ENCODE measurements at regions not wholly inside any gene's neighbourhood (a gene's known extent, or its start where the extent isn't known, plus 50 kb on each side); places are given as distances from the start of the nearest gene placed in this dataset.

DNA sequence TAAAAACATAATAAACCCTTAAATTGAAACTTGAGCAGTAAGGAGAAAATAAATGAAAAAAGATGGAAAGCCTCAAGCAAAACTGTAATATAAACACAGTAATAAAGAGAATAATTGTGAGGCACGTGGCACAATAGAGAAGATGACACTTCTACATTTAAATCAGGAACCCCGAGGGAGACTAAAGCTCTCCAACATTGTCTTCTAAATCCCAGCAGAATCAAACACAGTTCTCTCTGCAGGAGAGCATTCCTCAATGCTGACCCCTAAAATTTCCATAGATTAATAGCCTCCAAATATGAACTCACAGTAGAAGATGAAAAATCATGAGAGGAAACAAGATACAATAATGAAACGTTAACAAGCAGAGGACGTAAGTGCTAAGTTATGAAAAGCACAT lies 721.2 kb upstream of the COX7C start:
- Histone ChIP-seq H3K27me3 (ENCODE audit: control insufficient read depth, insufficient read depth, low read length) (no peaks in the 10 kb centered on the region), H3K4me3 (ENCODE audit: low read depth, low read length) (no peak overlapping the region), H3K36me3 (ENCODE audit: control insufficient read depth, insufficient read depth, low read length) (no peaks in the 10 kb centered on the region)
- TF ChIP-seq, protein P1, sequence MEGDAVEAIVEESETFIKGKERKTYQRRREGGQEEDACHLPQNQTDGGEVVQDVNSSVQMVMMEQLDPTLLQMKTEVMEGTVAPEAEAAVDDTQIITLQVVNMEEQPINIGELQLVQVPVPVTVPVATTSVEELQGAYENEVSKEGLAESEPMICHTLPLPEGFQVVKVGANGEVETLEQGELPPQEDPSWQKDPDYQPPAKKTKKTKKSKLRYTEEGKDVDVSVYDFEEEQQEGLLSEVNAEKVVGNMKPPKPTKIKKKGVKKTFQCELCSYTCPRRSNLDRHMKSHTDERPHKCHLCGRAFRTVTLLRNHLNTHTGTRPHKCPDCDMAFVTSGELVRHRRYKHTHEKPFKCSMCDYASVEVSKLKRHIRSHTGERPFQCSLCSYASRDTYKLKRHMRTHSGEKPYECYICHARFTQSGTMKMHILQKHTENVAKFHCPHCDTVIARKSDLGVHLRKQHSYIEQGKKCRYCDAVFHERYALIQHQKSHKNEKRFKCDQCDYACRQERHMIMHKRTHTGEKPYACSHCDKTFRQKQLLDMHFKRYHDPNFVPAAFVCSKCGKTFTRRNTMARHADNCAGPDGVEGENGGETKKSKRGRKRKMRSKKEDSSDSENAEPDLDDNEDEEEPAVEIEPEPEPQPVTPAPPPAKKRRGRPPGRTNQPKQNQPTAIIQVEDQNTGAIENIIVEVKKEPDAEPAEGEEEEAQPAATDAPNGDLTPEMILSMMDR (IDR thresholded peaks at IDR 0.05; ENCODE audit: insufficient read depth, low read length, severe bottlenecking): no peak
- DNase-seq (ENCODE audit: low read depth) (no peak), FAIRE-seq (no peak)

DNA sequence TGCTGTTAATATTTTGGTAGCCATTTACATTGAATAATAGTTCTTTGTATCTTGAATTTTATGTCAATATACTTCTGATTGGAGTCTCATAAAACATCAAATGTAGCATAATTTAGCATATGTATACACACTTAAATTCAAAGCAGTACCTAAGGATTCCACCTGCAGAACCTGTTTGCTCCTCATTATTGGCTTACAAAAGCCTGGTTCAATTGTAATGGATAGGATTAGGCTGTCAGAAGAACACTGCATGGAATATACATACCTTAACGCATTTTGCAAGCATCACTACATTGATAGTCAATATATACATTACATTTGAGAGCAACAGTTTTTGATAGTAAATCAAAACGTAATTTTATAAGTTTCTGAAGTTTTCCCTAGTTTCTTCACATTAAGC lies 711.3 kb upstream of the COX7C start:
- Histone ChIP-seq H3K4me3 (ENCODE audit: low read depth, low read length) (no peak overlapping the region), H3K36me3 (ENCODE audit: control insufficient read depth, insufficient read depth, low read length) (no peaks in the 10 kb centered on the region), H3K27me3 (ENCODE audit: control insufficient read depth, insufficient read depth, low read length) (no peaks in the 10 kb centered on the region)
- TF ChIP-seq, protein P1 (IDR thresholded peaks at IDR 0.05; ENCODE audit: insufficient read depth, low read length, severe bottlenecking): no peak
- FAIRE-seq: no peak
- no peak for DNase-seq (ENCODE audit: low read depth)

DNA sequence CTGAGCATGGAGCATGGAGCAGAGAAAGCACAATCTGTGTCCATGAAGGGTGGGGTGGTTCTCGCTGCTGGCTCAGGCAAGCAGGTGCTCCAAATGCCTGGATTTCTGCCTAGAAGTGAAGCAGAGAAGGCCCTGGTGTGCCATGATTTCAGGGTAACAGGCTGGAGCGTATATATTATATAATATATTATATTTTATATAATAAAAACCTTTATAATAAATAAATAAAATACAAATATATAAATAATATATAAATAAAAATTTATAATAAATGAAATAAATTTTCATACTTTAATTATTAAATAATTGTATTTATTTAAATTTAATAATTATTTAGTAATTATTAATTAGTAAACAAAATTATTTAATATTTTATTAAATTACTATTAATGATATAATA lies 707.4 kb upstream of the COX7C start:
- no peak overlapping the region for H3K4me3 ChIP-seq (ENCODE audit: low read depth, low read length)
- no peaks in the 10 kb centered on the region for H3K36me3 ChIP-seq (ENCODE audit: control insufficient read depth, insufficient read depth, low read length)
- DNase-seq (ENCODE audit: low read depth) (no peak), FAIRE-seq (no peak)
- TF ChIP-seq, protein P1 (IDR thresholded peaks at IDR 0.05; ENCODE audit: insufficient read depth, low read length, severe bottlenecking): no peak
- H3K27me3 ChIP-seq (ENCODE audit: control insufficient read depth, insufficient read depth, low read length): no peaks in the 10 kb centered on the region

DNA sequence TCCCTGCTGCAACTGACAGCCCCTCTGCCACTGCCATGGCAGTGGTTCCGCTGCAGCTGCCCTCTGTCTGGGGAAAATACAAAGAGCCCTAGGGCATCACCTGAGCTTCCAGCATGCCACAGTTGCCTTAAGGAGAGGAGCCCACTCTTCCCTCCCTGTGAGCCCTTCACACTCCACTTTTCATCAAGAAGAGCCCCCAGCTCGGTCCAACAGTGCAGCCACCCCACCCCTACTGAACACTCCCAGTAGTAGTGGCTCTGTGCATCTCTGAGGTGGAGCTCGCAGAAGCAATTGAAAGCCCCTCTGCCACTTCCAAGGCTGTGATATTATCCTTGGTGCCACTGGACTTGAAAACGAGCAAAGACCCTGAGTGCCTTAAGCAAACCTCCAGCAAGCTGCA lies 696.8 kb upstream of the COX7C start:
- TF ChIP-seq, protein P1 (IDR thresholded peaks at IDR 0.05; ENCODE audit: insufficient read depth, low read length, severe bottlenecking): no peak
- H3K27me3 ChIP-seq (ENCODE audit: control insufficient read depth, insufficient read depth, low read length): no peaks in the 10 kb centered on the region
- FAIRE-seq (no peak), DNase-seq (ENCODE audit: low read depth) (no peak)
- no peaks in the 10 kb centered on the region for H3K36me3 ChIP-seq (ENCODE audit: control insufficient read depth, insufficient read depth, low read length)
- no peak overlapping the region for H3K4me3 ChIP-seq (ENCODE audit: low read depth, low read length)

DNA sequence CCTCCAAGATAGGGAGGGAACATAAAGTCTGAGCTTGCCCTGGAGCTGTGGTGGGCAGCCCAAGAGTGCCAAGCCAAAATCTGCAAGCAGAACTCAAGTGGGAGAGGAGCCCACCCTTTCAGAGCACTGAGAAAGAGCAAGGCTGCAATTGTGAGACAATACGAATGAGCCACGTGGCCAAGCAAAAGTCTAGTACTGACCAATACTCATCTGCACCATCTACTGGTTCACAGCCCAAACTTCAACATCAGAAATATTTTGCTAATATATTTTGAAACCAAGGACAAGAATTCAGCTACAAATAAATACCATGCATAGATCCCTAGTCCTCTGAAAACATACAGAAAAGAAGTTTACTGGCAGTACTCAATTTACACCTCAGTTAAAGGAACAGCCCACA lies 696.2 kb upstream of the COX7C start:
- TF ChIP-seq, protein P1 (IDR thresholded peaks at IDR 0.05; ENCODE audit: insufficient read depth, low read length, severe bottlenecking): no peak
- Histone ChIP-seq H3K36me3 (ENCODE audit: control insufficient read depth, insufficient read depth, low read length) (no peaks in the 10 kb centered on the region), H3K27me3 (ENCODE audit: control insufficient read depth, insufficient read depth, low read length) (no peaks in the 10 kb centered on the region), H3K4me3 (ENCODE audit: low read depth, low read length) (no peak overlapping the region)
- DNase-seq (ENCODE audit: low read depth) (no peak), FAIRE-seq (no peak)

DNA sequence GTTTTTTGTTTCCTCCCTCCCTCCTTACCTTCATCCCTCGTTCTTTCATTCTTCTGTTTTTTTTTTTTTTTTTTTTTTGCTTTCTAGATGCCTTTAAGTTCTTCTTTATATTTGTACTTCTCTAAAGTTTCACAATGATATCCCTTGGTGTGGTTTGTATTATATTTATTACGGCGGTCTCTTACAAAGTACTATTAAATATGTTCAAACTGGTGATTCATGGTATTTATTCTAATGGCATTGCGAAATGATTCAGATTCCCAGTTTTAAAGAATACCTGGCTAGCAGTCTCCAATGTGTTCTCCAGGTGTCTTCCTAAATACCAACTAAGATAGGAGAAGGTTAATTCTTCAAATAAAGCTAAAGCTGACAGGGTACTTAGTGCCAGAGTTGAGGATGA lies 690.1 kb upstream of the COX7C start:
- TF ChIP-seq, protein P1 (IDR thresholded peaks at IDR 0.05; ENCODE audit: insufficient read depth, low read length, severe bottlenecking): no peak
- H3K36me3 ChIP-seq (ENCODE audit: control insufficient read depth, insufficient read depth, low read length): no peaks in the 10 kb centered on the region
- no peaks in the 10 kb centered on the region for H3K27me3 ChIP-seq (ENCODE audit: control insufficient read depth, insufficient read depth, low read length)
- no peak for FAIRE-seq
- no peak for DNase-seq (ENCODE audit: low read depth)
- H3K4me3 ChIP-seq (ENCODE audit: low read depth, low read length): no peak overlapping the region
